ENCODE measurements at regions not wholly inside any gene's neighbourhood (a gene's known extent, or its start where the extent isn't known, plus 50 kb on each side); places are given as distances from the start of the nearest gene placed in this dataset.

- H3K4me3 ChIP-seq: no peak overlapping the region
- H3K4me1 ChIP-seq: no peaks in the 10 kb centered on the region
- 91 to 93% methylated on average over 1 of the region's 1 CpG for WGBS, 2 donors
- H3K27me3 ChIP-seq: no peaks in the 10 kb centered on the region
- TF ChIP-seq CTCF (IDR thresholded peaks at IDR 0.05): no peak
- TF ChIP-seq POLR2A (IDR thresholded peaks at IDR 0.05): no peak
- H3K36me3 ChIP-seq (ENCODE audit: low read depth, missing control alignments): no peaks in the 10 kb centered on the region
- no peaks in the 10 kb centered on the region for H3K9me3 ChIP-seq
- intact Hi-C loops (cut with DNase I; ENCODE audit: low total_unique reads): no loop called here
- DNase-seq: no peak
- no peak overlapping the region for H3K27ac ChIP-seq
Measured at GRCh38 chr10:42482411-42482810, 156.0 kb downstream of the ZNF33B start.

GRCh38 chr10:42479057-42479456, 159.3 kb downstream of the ZNF33B start:
- Histone ChIP-seq H3K36me3 (ENCODE audit: low read depth, missing control alignments) (no peaks in the 10 kb centered on the region), H3K4me3 (no peak overlapping the region), H3K9me3 (no peaks in the 10 kb centered on the region), H3K27ac (no peak overlapping the region), H3K27me3 (no peaks in the 10 kb centered on the region), H3K4me1 (no peaks in the 10 kb centered on the region)
- 85 to 92% methylated on average over 1 of the region's 1 CpG for WGBS, 2 donors
- no peak for DNase-seq
- TF ChIP-seq POLR2A (IDR thresholded peaks at IDR 0.05): no peak
- no peak for TF ChIP-seq CTCF (IDR thresholded peaks at IDR 0.05)
- intact Hi-C loops (cut with DNase I; ENCODE audit: low total_unique reads): no loop called here

- peak overlapping the region in 1 of 2 donors; percentile 20 for H3K4me3 ChIP-seq
- WGBS, 2 donors: 78 to 82% methylated on average over 17 to 19 of the region's 19 CpGs
- intact Hi-C loops (cut with DNase I; ENCODE audit: low total_unique reads): no loop called here
- H3K27me3 ChIP-seq: no peaks in the 10 kb centered on the region
- no peaks in the 10 kb centered on the region for H3K4me1 ChIP-seq
- H3K27ac ChIP-seq: no peak overlapping the region
- peak; percentile 16 for DNase-seq
- no peaks in the 10 kb centered on the region for H3K36me3 ChIP-seq (ENCODE audit: low read depth, missing control alignments)
- TF ChIP-seq POLR2A (IDR thresholded peaks at IDR 0.05): no peak
- no peak for TF ChIP-seq CTCF (IDR thresholded peaks at IDR 0.05)
- no peaks in the 10 kb centered on the region for H3K9me3 ChIP-seq
Measured at GRCh38 chr10:42477170-42477569, 161.2 kb downstream of the ZNF33B start.

- no peak for DNase-seq
- WGBS, 2 donors: 5 to 6% methylated on average over 17 to 18 of the region's 20 CpGs
- H3K4me3 ChIP-seq: peak overlapping the region; percentile 53 to 56
Measured at GRCh38 chr10:42476101-42476500, 162.3 kb downstream of the ZNF33B start.

More at GRCh38 chr10:42476101-42476500, 162.3 kb downstream of the ZNF33B start:
- Histone ChIP-seq H3K27ac (no peak overlapping the region), H3K4me1 (no peaks in the 10 kb centered on the region), H3K36me3 (ENCODE audit: low read depth, missing control alignments) (no peaks in the 10 kb centered on the region), H3K9me3 (no peaks in the 10 kb centered on the region), H3K27me3 (no peaks in the 10 kb centered on the region)
- intact Hi-C loops (cut with DNase I; ENCODE audit: low total_unique reads): no loop called here
- TF ChIP-seq CTCF (IDR thresholded peaks at IDR 0.05) (no peak), POLR2A (IDR thresholded peaks at IDR 0.05) (no peak)
